GM23338 (cell line): ENCODE measurements at regions not wholly inside any gene's neighbourhood (a gene's known extent, or its start where the extent isn't known, plus 50 kb on each side); places are given as distances from the start of the nearest gene placed in this dataset.

ENCODE experiments used
- ATAC-seq: fragments of 200-7000 bp; cut with Tn5 transposase; 3 replicates; pipeline ENCODE4 v1.9.1; 2020
- DNase-seq: peaks from one replicate; pipeline ENCODE4 v3.0.0-alpha.2; 2015; ENCODE audit warnings: low spot score
- H2AFZ ChIP-seq: fragments of 200-600 bp; sonication (generic); 2 replicates; pipeline ENCODE4 v1.8.0; 2016; ENCODE audit warnings: antibody characterized with exemption, mild to moderate bottlenecking, moderate library complexity
- H3F3A ChIP-seq: fragments of 200-600 bp; sonication (generic); replicated peaks from 2 replicates; pipeline ENCODE4 v1.8.0; 2017; ENCODE audit warnings: antibody characterized with exemption, mixed run types, low read depth
- H3K27ac ChIP-seq: fragments of 200-600 bp; sonication (generic); 2 replicates; pipeline ENCODE4 v1.6.1; 2016; ENCODE audit warnings: low read depth
- H3K27me3 ChIP-seq: fragments of 200-600 bp; sonication (generic); 2 replicates; pipeline ENCODE4 v1.8.0; 2016; ENCODE audit warnings: mild to moderate bottlenecking, mixed run types, moderate library complexity; ENCODE audit not compliant: insufficient read depth
- H3K36me3 ChIP-seq: fragments of 200-600 bp; sonication (generic); 2 replicates; pipeline ENCODE4 v1.8.0; 2016; ENCODE audit warnings: mild to moderate bottlenecking; ENCODE audit not compliant: insufficient read depth
- H3K4me1 ChIP-seq: fragments of 200-600 bp; sonication (generic); 2 replicates; pipeline ENCODE4 v1.8.0; 2016; ENCODE audit warnings: mild to moderate bottlenecking, moderate library complexity; ENCODE audit not compliant: insufficient read depth
- H3K4me2 ChIP-seq: fragments of 200-600 bp; sonication (generic); 2 replicates; pipeline ENCODE4 v1.7.1; 2017; ENCODE audit warnings: mixed run types
- H3K4me3 ChIP-seq: fragments of 200-600 bp; sonication (generic); 2 replicates; pipeline ENCODE4 v1.6.1; 2016; ENCODE audit warnings: mixed run types
- H3K79me2 ChIP-seq: fragments of 200-600 bp; sonication (generic); replicated peaks from 2 replicates; pipeline ENCODE4 v1.8.0; 2017; ENCODE audit warnings: mild to moderate bottlenecking; ENCODE audit not compliant: insufficient read depth
- H3K9me2 ChIP-seq: fragments of 200-600 bp; sonication (generic); 2 replicates; pipeline ENCODE4 v1.8.0; 2017; ENCODE audit not compliant: insufficient read depth
- H4K20me1 ChIP-seq: fragments of 200-600 bp; sonication (generic); replicated peaks from 2 replicates; pipeline ENCODE4 v1.8.0; 2017; ENCODE audit warnings: mild to moderate bottlenecking; ENCODE audit not compliant: insufficient read depth
- H3K27ac Mint-ChIP-seq: 2 replicates; pipeline ENCODE4 v1.8.0; 2020; ENCODE audit warnings: inconsistent platforms, mild to moderate bottlenecking, moderate library complexity, mixed read lengths
- H3K27me3 Mint-ChIP-seq: 3 replicates; pipeline ENCODE4 v1.8.0; 2022; ENCODE audit warnings: low read depth, mild to moderate bottlenecking, moderate library complexity, mixed read lengths, inconsistent platforms; ENCODE audit not compliant: insufficient read depth, poor library complexity
- H3K36me3 Mint-ChIP-seq: 3 replicates; pipeline ENCODE4 v1.8.0; 2021; ENCODE audit warnings: low read depth, mild to moderate bottlenecking, inconsistent platforms, moderate library complexity, mixed read lengths
- H3K4me1 Mint-ChIP-seq: 3 replicates; pipeline ENCODE4 v1.8.0; 2020; ENCODE audit warnings: mild to moderate bottlenecking, inconsistent platforms, mixed read lengths
- H3K4me3 Mint-ChIP-seq: 3 replicates; pipeline ENCODE4 v1.8.0; 2021; ENCODE audit warnings: moderate library complexity, mild to moderate bottlenecking, inconsistent platforms, mixed read lengths
- H3K9me3 Mint-ChIP-seq: 3 replicates; pipeline ENCODE4 v1.8.0; 2020; ENCODE audit warnings: moderate library complexity, mild to moderate bottlenecking, inconsistent platforms, mixed read lengths
- CREB1 ChIP-seq: fragments of 250-450 bp; sonication (Bioruptor Pico); IDR thresholded peaks from 2 replicates; pipeline ENCODE4 v1.5.0; 2020; ENCODE audit warnings: low read depth, mild to moderate bottlenecking, moderate library complexity
- CTCF ChIP-seq, 2 experiments: fragments of 200-600 bp in 1 of 2; sonication (generic) in 1 of 2; conservative IDR thresholded peaks; 2 replicates each; pipeline versions ENCODE4 v1.5.1 to v1.6.1; 2016 to 2017; ENCODE audit warnings: antibody characterized with exemption in 2 of 2, low read depth in 2 of 2, mild to moderate bottlenecking in 2 of 2, moderate library complexity in 1 of 2
- ETS1 ChIP-seq: IDR thresholded peaks from 2 replicates; pipeline ENCODE4 v1.6.1; 2016; ENCODE audit warnings: antibody characterized with exemption
- EZH2 ChIP-seq: fragments of 200-600 bp; sonication (generic); IDR thresholded peaks from one replicate; pipeline ENCODE4 v1.8.0; 2017; ENCODE audit warnings: antibody characterized with exemption, mild to moderate bottlenecking, low read depth; ENCODE audit not compliant: unreplicated experiment
- JUNB ChIP-seq: IDR thresholded peaks from one replicate; pipeline ENCODE4 v1.6.1; 2016; ENCODE audit warnings: antibody characterized with exemption; ENCODE audit not compliant: unreplicated experiment
- NANOG ChIP-seq: IDR thresholded peaks from 2 replicates; pipeline ENCODE4 v1.6.1; 2016; ENCODE audit warnings: antibody characterized with exemption, borderline replicate concordance
- REST ChIP-seq: IDR thresholded peaks from one replicate; pipeline ENCODE4 v1.6.1; 2018; ENCODE audit warnings: antibody characterized with exemption; ENCODE audit not compliant: unreplicated experiment
- STAT1 ChIP-seq: IDR thresholded peaks from one replicate; pipeline ENCODE4 v1.6.1; 2016; ENCODE audit warnings: antibody characterized with exemption; ENCODE audit not compliant: unreplicated experiment
- ZNF114 ChIP-seq: fragments of 250-450 bp; sonication (Bioruptor Pico); IDR thresholded peaks from 2 replicates; pipeline ENCODE4 v1.5.0; 2020; ENCODE audit warnings: mild to moderate bottlenecking, moderate library complexity
- ZNF331 ChIP-seq: fragments of 250-450 bp; sonication (Bioruptor Pico); IDR thresholded peaks from 2 replicates; pipeline ENCODE4 v1.5.0; 2020; ENCODE audit warnings: low read depth, mild to moderate bottlenecking, moderate library complexity
- ZNF462 ChIP-seq: fragments of 250-450 bp; sonication (Bioruptor Pico); IDR thresholded peaks from 2 replicates; pipeline ENCODE4 v1.5.0; 2020; ENCODE audit warnings: mild to moderate bottlenecking, moderate library complexity

GRCh38 chr7:113217314-113217713, 99.0 kb upstream of the SMIM30 start (continued):
- no peak for TF ChIP-seq CTCF (conservative IDR thresholded peaks at IDR 0.05; ENCODE audit: low read depth in 2 of 2)

- H3K36me3 ChIP-seq, result no peaks in the 10 kb centered on the region
- no peaks in the 10 kb centered on the region for H3F3A ChIP-seq
- Mint-ChIP-seq H3K36me3 (no peaks in the 10 kb centered on the region), H3K4me1 (no peaks in the 10 kb centered on the region), H3K9me3 (no peaks in the 10 kb centered on the region), H3K27me3 (no peaks in the 10 kb centered on the region), H3K4me3 (no peak overlapping the region), H3K27ac (no peak overlapping the region)
- H3K4me1 ChIP-seq, result no peaks in the 10 kb centered on the region
- no peaks in the 10 kb centered on the region for H3K27me3 ChIP-seq
- H4K20me1 ChIP-seq, result no peaks in the 10 kb centered on the region
- TF ChIP-seq ZNF331, result no peak
- no peak for TF ChIP-seq CTCF (conservative IDR thresholded peaks at IDR 0.05; ENCODE audit: low read depth in 2 of 2)
- no peak for TF ChIP-seq NANOG
- no peak for TF ChIP-seq REST
- TF ChIP-seq EZH2, result no peak
- no peak for TF ChIP-seq ZNF462 (CRISPR knock-in tag)
- no peak for TF ChIP-seq STAT1
- no peak for TF ChIP-seq JUNB
- TF ChIP-seq ZNF114, result no peak
- TF ChIP-seq ETS1, result no peak
- no peak for TF ChIP-seq CREB1 (CRISPR knock-in tag)
- H2AFZ ChIP-seq, result no peak overlapping the region
- DNase-seq, result no peak
- ATAC-seq, result no peak
- H3K27ac ChIP-seq, result no peak overlapping the region
- H3K4me3 ChIP-seq, result no peak overlapping the region
- no peak overlapping the region for H3K4me2 ChIP-seq
- no peaks in the 10 kb centered on the region for H3K9me2 ChIP-seq
- no peaks in the 10 kb centered on the region for H3K79me2 ChIP-seq
These were observed 97.7 kb upstream of the SMIM30 start for GRCh38 chr7:113216038-113216437.
